Sigmoid colon (tissue), 6 donors: ENCODE measurements at regions not wholly inside any gene's neighbourhood (a gene's known extent, or its start where the extent isn't known, plus 50 kb on each side); places are given as distances from the start of the nearest gene placed in this dataset.

ENCODE experiments used
- DNase-seq: peaks from one replicate; pipeline ENCODE4 v3.0.0-alpha.2; 2019
- H3K27ac ChIP-seq, 4 donors: fragments of 200-600 bp; sonication (generic); one replicate each; pipeline ENCODE4 v1.5.1; 2016 to 2019; ENCODE audit warnings: mild to moderate bottlenecking in 1 of 4
- H3K27me3 ChIP-seq, 3 donors: fragments of 200-600 bp; sonication (generic); one replicate each; pipeline ENCODE4 v1.5.1; 2019; ENCODE audit warnings: mild to moderate bottlenecking in 1 of 3
- H3K36me3 ChIP-seq, 4 donors: fragments of 200-600 bp; sonication (generic); one replicate each; pipeline ENCODE4 v1.5.1; 2016 to 2019
- H3K4me1 ChIP-seq, 4 donors: fragments of 200-600 bp; sonication (generic); one replicate each; pipeline ENCODE4 v1.5.1; 2017 to 2019
- H3K4me3 ChIP-seq, 4 donors: fragments of 200-600 bp; sonication (generic); one replicate each; pipeline ENCODE4 v1.5.1; 2017 to 2019; ENCODE audit warnings: mild to moderate bottlenecking in 2 of 4, moderate library complexity in 1 of 4
- H3K9me3 ChIP-seq, 4 donors: fragments of 200-600 bp in 3 of 4; sonication (generic) in 3 of 4; one replicate each; pipeline versions ENCODE4 v1.5.1 to v1.6.1; 2013 to 2019
- CTCF ChIP-seq, 4 experiments: fragments of 450-650 bp in 3 of 4; fragments of 200-600 bp in 1 of 4; IDR thresholded peaks; one replicate each; pipeline ENCODE4 v1.5.1; 2016 to 2019; ENCODE audit warnings: antibody characterized with exemption in 4 of 4, mild to moderate bottlenecking in 3 of 4, moderate library complexity in 2 of 4
- EP300 ChIP-seq, 4 donors: sonication (generic); formaldehyde crosslinking; IDR thresholded peaks; one replicate each; pipeline ENCODE4 v1.6.1; 2017; ENCODE audit warnings: antibody characterized with exemption in 4 of 4
- POLR2A ChIP-seq, 2 donors: fragments of 450-650 bp; IDR thresholded peaks; one replicate each; pipeline ENCODE4 v1.6.1; 2016; ENCODE audit warnings: antibody characterized with exemption in 2 of 2, mild to moderate bottlenecking in 2 of 2, moderate library complexity in 2 of 2
- POLR2AphosphoS5 ChIP-seq, 4 donors: sonication (generic); formaldehyde crosslinking; IDR thresholded peaks; one replicate each; pipeline ENCODE4 v1.6.1; 2017; ENCODE audit warnings: antibody characterized with exemption in 4 of 4
- WGBS, 2 donors: extraction: QIAGEN DNeasy Blood & Tissue Kit; methylation state at CpG; one replicate each; pipeline ENCODE4 v1.1.7; 2013; 5-methylcytosine and 5-hydroxymethylcytosine counted together
- intact Hi-C: fragments of 100-400 bp; cut with DNase I; formaldehyde crosslinking; loops from one replicate; pipeline ENCODE4 v1.15.1; 2023
- donor health status: healthy with polysubstance abuse.
- donor health status: healthy.

- H3K4me1 ChIP-seq, result no peaks in the 10 kb centered on the region
- no peak for TF ChIP-seq POLR2AphosphoS5 (IDR thresholded peaks at IDR 0.05)
- TF ChIP-seq EP300 (IDR thresholded peaks at IDR 0.05), result no peak
- no peak for TF ChIP-seq CTCF (IDR thresholded peaks at IDR 0.05)
- no peak for TF ChIP-seq POLR2A (IDR thresholded peaks at IDR 0.05)
- no peaks in the 10 kb centered on the region for H3K36me3 ChIP-seq
- H3K9me3 ChIP-seq, result no peaks in the 10 kb centered on the region
- intact Hi-C loops, result no loop called here
- no peak overlapping the region for H3K4me3 ChIP-seq
- H3K27me3 ChIP-seq, result no peaks in the 10 kb centered on the region
- H3K27ac ChIP-seq, result peak overlapping the region in 3 of 4 donors; percentile 16 to 42 (median 29)
- WGBS, 2 donors, result 83% methylated on average over 7 of the region's 7 CpGs
- no peak for DNase-seq
Measured at GRCh38 chr6:157727629-157728182, 95.3 kb upstream of the SNX9 start.

- Histone ChIP-seq H3K27me3 (no peaks in the 10 kb centered on the region), H3K9me3 (no peaks in the 10 kb centered on the region), H3K4me1 (no peaks in the 10 kb centered on the region), H3K4me3 (no peak overlapping the region), H3K36me3 (no peaks in the 10 kb centered on the region), H3K27ac (no peak overlapping the region)
- no peak for DNase-seq
- TF ChIP-seq CTCF (IDR thresholded peaks at IDR 0.05) (no peak), POLR2A (IDR thresholded peaks at IDR 0.05) (no peak), EP300 (IDR thresholded peaks at IDR 0.05) (no peak), POLR2AphosphoS5 (IDR thresholded peaks at IDR 0.05) (no peak)
- 17 to 77% methylated on average over 6 of the region's 6 CpGs for WGBS, 2 donors
- intact Hi-C loops, result no loop called here
Measured at GRCh38 chr6:157728183-157728881, 94.7 kb upstream of the SNX9 start.

GRCh38 chr6:157731221-157731620 lies 91.8 kb upstream of the SNX9 start:
- H3K27ac ChIP-seq, result no peak overlapping the region
- intact Hi-C loops, result no loop called here
- H3K4me3 ChIP-seq, result no peak overlapping the region
- H3K36me3 ChIP-seq, result no peaks in the 10 kb centered on the region
- H3K9me3 ChIP-seq, result no peaks in the 10 kb centered on the region
- WGBS, 2 donors, result 91 to 96% methylated on average over 5 of the region's 5 CpGs
- H3K4me1 ChIP-seq, result no peaks in the 10 kb centered on the region
- TF ChIP-seq POLR2AphosphoS5 (IDR thresholded peaks at IDR 0.05) (no peak), POLR2A (IDR thresholded peaks at IDR 0.05) (no peak), EP300 (IDR thresholded peaks at IDR 0.05) (no peak), CTCF (IDR thresholded peaks at IDR 0.05) (no peak)
- H3K27me3 ChIP-seq, result no peaks in the 10 kb centered on the region
- no peak for DNase-seq

- H3K9me3 ChIP-seq, result no peaks in the 10 kb centered on the region
- DNase-seq, result no peak
- 89 to 90% methylated on average over 2 of the region's 2 CpGs for WGBS, 2 donors
- H3K4me3 ChIP-seq, result no peak overlapping the region
- H3K4me1 ChIP-seq, result no peaks in the 10 kb centered on the region
- no peaks in the 10 kb centered on the region for H3K36me3 ChIP-seq
- no peaks in the 10 kb centered on the region for H3K27me3 ChIP-seq
- H3K27ac ChIP-seq, result no peak overlapping the region
- no peak for TF ChIP-seq CTCF (IDR thresholded peaks at IDR 0.05)
- no peak for TF ChIP-seq EP300 (IDR thresholded peaks at IDR 0.05)
- no peak for TF ChIP-seq POLR2A (IDR thresholded peaks at IDR 0.05)
- no peak for TF ChIP-seq POLR2AphosphoS5 (IDR thresholded peaks at IDR 0.05)
- intact Hi-C loops, result no loop called here
Measured at GRCh38 chr6:157732007-157732406, 91.0 kb upstream of the SNX9 start.
